Heart left ventricle (tissue), 16 donors: ENCODE measurements at regions not wholly inside any gene's neighbourhood (a gene's known extent, or its start where the extent isn't known, plus 50 kb on each side); places are given as distances from the start of the nearest gene placed in this dataset.
A peak's percentile ranks its signal among the peaks of the same experiment; 100 is the strongest.

Experiments
- ATAC-seq, 4 donors: fragments of 200-7000 bp; cut with Tn5 transposase; one replicate each; pipeline ENCODE4 v1.9.1; 2020 to 2022; ENCODE audit warnings: moderate library complexity in 4 of 4, mild to moderate bottlenecking in 3 of 4, moderate number of reproducible peaks in 1 of 4
- DNase-seq, 5 donors: peaks; one replicate each; pipeline ENCODE4 v3.0.0-alpha.2; 2020
- H3K27ac ChIP-seq, 12 donors: fragments of 200-600 bp; sonication (generic) in 4 of 12; one replicate each; pipeline versions ENCODE4 v1.5.0 to v1.8.0; 2016 to 2022; ENCODE audit warnings: mild to moderate bottlenecking in 2 of 12
- H3K27me3 ChIP-seq, 9 donors: fragments of 200-600 bp; sonication (generic) in 2 of 9; one replicate each; pipeline versions ENCODE4 v1.5.1 to v1.8.0; 2016 to 2022; ENCODE audit warnings: mild to moderate bottlenecking in 3 of 9
- H3K36me3 ChIP-seq, 9 donors: fragments of 200-600 bp; sonication (generic) in 2 of 9; one replicate each; pipeline versions ENCODE4 v1.5.0 to v1.8.0; 2018 to 2022; ENCODE audit warnings: mild to moderate bottlenecking in 2 of 9
- H3K4me1 ChIP-seq, 12 donors: fragments of 200-600 bp; sonication (generic) in 4 of 12; one replicate each; pipeline versions ENCODE4 v1.5.0 to v1.8.0; 2016 to 2022; ENCODE audit warnings: mild to moderate bottlenecking in 3 of 12
- H3K4me3 ChIP-seq, 12 donors: fragments of 200-600 bp; sonication (generic) in 4 of 12; one replicate each; pipeline versions ENCODE4 v1.5.0 to v1.8.0; 2017 to 2022; ENCODE audit warnings: mild to moderate bottlenecking in 9 of 12, moderate library complexity in 4 of 12
- H3K9me3 ChIP-seq, 12 donors: fragments of 200-600 bp; sonication (generic) in 4 of 12; one replicate each; pipeline versions ENCODE4 v1.5.0 to v1.8.0; 2016 to 2022; ENCODE audit warnings: mild to moderate bottlenecking in 1 of 12
- CTCF ChIP-seq, 12 donors: fragments of 200-600 bp; sonication (generic) in 4 of 12; IDR thresholded peaks; one replicate each; pipeline versions ENCODE4 v1.5.0 to v1.8.0; 2018 to 2022; ENCODE audit warnings: antibody characterized with exemption in 12 of 12, mild to moderate bottlenecking in 5 of 12
- POLR2A ChIP-seq, 2 donors: fragments of 450-650 bp; IDR thresholded peaks; one replicate each; pipeline ENCODE4 v1.6.1; 2017; ENCODE audit warnings: antibody characterized with exemption in 2 of 2, mild to moderate bottlenecking in 2 of 2, moderate library complexity in 2 of 2
- WGBS, 4 donors: extraction: QIAGEN DNeasy Blood & Tissue Kit in 2 of 4; methylation state at CpG; one replicate each; pipeline versions ENCODE4 v1.1.5 to v1.1.7; 2013 to 2018; 5-methylcytosine and 5-hydroxymethylcytosine counted together
- intact Hi-C, 10 donors: fragments of 100-400 bp; cut with DNase I; formaldehyde crosslinking; loops; one replicate each; pipeline versions ENCODE4 v1.11.1 to v1.14.2; 2022
- donor health status: ischemic (EF 13 %, LVEDD 7.1; RV severe dilation, severe dysfunction).
- donor health status: healthy with polysubstance abuse.
- donor health status: DM: no; HTN: yes; CAD: no.
- donor health status: DM: no; HTN: no; CAD: no.
- donor health status: ischemic (EF 25% LVEDD 6.9; RV normal size, moderate dysfunction).
- donor health status: ischemic (EF 25% LVEDD 5.7; RV mildly dilated, moderate dysfunction).
- donor health status: healthy.
- donor health status: DM: yes; HTN: yes; CAD: no.
- donor health status: ischemic (EF 35%, LVEDD 5.7; RV mildly dilated, moderate dysfunction).
- donor health status: nonischemic (EF 11% LVEDD 7.7; RV severe dilation, severe dysfunction).
- donor health status: DM: yes; HTN: yes; CAD: no.
- donor health status: PGD.
- donor health status: ischemic (EF 29% LVEDD 5.4; RV normal size, mild dysfunction).
- donor health status: nonischemic (EF 23%, LVEDD 6.1; RV moderate dilation, normal function).

GRCh38 chr18:8998481-8999217 lies 103.8 kb upstream of the NDUFV2 start:
- no peaks in the 10 kb centered on the region for H3K36me3 ChIP-seq
- peak overlapping the region in 1 of 12 donors; percentile 19 for H3K27ac ChIP-seq
- no peaks in the 10 kb centered on the region for H3K27me3 ChIP-seq
- 22 to 36% (median 31%) methylated on average over 4 of the region's 4 CpGs for WGBS, 4 donors
- ATAC-seq: no peak
- H3K9me3 ChIP-seq: peaks cover 0 to 10% (median 0%) of the 10 kb centered on the region in 12 donors
- H3K4me1 ChIP-seq: peaks cover 0 to 4% (median 0%) of the 10 kb centered on the region in 12 donors
- intact Hi-C loops: loop anchor here in 2 of 10 donors (10.0 kb wide), 1 partner anchor 56 kb away; no protein-coding TSS in a partner anchor
- no peak for DNase-seq
- TF ChIP-seq CTCF (IDR thresholded peaks at IDR 0.05) (no peak), POLR2A (IDR thresholded peaks at IDR 0.05) (no peak)
- H3K4me3 ChIP-seq: no peak overlapping the region

- no peak for TF ChIP-seq POLR2A (IDR thresholded peaks at IDR 0.05)
- no peak for TF ChIP-seq CTCF (IDR thresholded peaks at IDR 0.05)
- intact Hi-C loops: loop anchor here in 2 of 10 donors (10.0 kb wide), 1 partner anchor 55 kb away; no protein-coding TSS in a partner anchor
- no peaks in the 10 kb centered on the region for H3K27me3 ChIP-seq
- H3K9me3 ChIP-seq: peaks cover 0 to 13% (median 0%) of the 10 kb centered on the region in 12 donors
- peak overlapping the region in 1 of 12 donors; percentile 45 for H3K27ac ChIP-seq
- WGBS, 4 donors: 66 to 72% (median 68%) methylated on average over 9 of the region's 9 CpGs
- DNase-seq: no peak
- ATAC-seq: no peak
- peaks cover 0 to 4% (median 0%) of the 10 kb centered on the region in 12 donors for H3K4me1 ChIP-seq
- H3K4me3 ChIP-seq: no peak overlapping the region
- no peaks in the 10 kb centered on the region for H3K36me3 ChIP-seq
Measured at GRCh38 chr18:8999872-9000271, 102.6 kb upstream of the NDUFV2 start.

GRCh38 chr18:9000733-9001132 lies 101.8 kb upstream of the NDUFV2 start:
- ATAC-seq (no peak), DNase-seq (no peak)
- H3K9me3 ChIP-seq: peaks cover 0 to 13% (median 0%) of the 10 kb centered on the region in 12 donors
- no peak overlapping the region for H3K4me3 ChIP-seq
- WGBS, 4 donors: 50 to 60% (median 54%) methylated on average over 5 of the region's 5 CpGs
- peak overlapping the region in 1 of 12 donors; percentile 45 for H3K27ac ChIP-seq
- peaks cover 0 to 4% (median 0%) of the 10 kb centered on the region in 12 donors for H3K4me1 ChIP-seq
- no peak for TF ChIP-seq CTCF (IDR thresholded peaks at IDR 0.05)
- no peak for TF ChIP-seq POLR2A (IDR thresholded peaks at IDR 0.05)
- no peaks in the 10 kb centered on the region for H3K36me3 ChIP-seq
- intact Hi-C loops: no loop called here
- H3K27me3 ChIP-seq: no peaks in the 10 kb centered on the region

- Histone ChIP-seq H3K27ac (peak overlapping the region in 1 of 12 donors; percentile 45), H3K36me3 (no peaks in the 10 kb centered on the region), H3K9me3 (peaks cover 0 to 13% (median 0%) of the 10 kb centered on the region in 12 donors), H3K4me3 (no peak overlapping the region), H3K27me3 (no peaks in the 10 kb centered on the region), H3K4me1 (peaks cover 0 to 4% (median 0%) of the 10 kb centered on the region in 12 donors)
- intact Hi-C loops: no loop called here
- ATAC-seq (no peak), DNase-seq (no peak)
- WGBS, 4 donors: 79 to 87% (median 82%) methylated on average over 3 of the region's 3 CpGs
- TF ChIP-seq CTCF (IDR thresholded peaks at IDR 0.05) (no peak), POLR2A (IDR thresholded peaks at IDR 0.05) (no peak)
Measured at GRCh38 chr18:9001209-9001608, 101.3 kb upstream of the NDUFV2 start.
